Activated CD4-positive, alpha-beta T cell treated with anti-CD3 and anti-CD28 coated beads, Interleukin-2, amount 50 U/mL, for 1 hour (primary cell): ENCODE measurements at regions not wholly inside any gene's neighbourhood (a gene's known extent, or its start where the extent isn't known, plus 50 kb on each side); places are given as distances from the start of the nearest gene placed in this dataset.
"Not testable (repeated sequence)": the region's sequence is repeated elsewhere in the genome, so short reads cannot be mapped to it uniquely, and the experiment has no call there.

Source experiments
- DNase-seq: peaks from one replicate; pipeline ENCODE4 v3.0.0-alpha.2; 2020

DNA sequence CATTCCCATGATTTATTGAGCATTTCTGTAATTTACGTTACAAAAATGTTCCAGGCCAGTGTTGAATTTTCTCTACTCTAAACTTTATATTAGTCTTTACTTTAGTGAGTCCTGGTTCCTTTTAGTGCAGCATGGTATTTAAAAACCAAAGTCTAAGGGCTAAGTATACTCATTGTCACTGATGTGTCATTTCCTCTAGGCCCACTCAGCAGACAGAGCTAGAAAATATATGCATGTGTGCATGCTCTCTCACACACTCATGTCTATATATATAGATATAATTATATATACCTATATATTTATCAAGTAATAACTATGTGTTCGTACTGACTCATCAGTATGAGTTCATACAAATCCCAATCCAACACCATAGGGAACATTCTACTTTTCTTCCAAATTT lies 132.5 kb upstream of the SLC8A1 start:
- DNase-seq, result no peak

DNA sequence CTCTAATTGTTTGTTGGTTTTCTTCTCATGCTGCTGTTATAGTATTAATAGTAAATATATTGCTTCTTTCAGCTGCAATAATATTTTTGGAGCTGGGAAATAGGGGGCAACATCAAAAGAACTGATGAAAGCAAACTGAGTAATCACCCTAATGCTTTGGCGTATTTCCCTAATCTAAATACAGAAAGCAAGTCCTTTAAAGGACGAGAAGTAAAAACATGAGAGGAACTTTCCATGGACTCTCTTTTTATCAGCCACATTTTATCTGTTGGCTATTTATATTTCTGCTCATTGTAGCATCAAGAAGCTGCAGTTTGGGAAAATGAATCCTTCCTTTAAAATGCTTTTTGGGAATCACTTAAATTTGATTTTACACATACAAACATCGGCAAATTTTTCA lies 139.9 kb upstream of the SLC8A1 start:
- DNase-seq, result no peak

DNA sequence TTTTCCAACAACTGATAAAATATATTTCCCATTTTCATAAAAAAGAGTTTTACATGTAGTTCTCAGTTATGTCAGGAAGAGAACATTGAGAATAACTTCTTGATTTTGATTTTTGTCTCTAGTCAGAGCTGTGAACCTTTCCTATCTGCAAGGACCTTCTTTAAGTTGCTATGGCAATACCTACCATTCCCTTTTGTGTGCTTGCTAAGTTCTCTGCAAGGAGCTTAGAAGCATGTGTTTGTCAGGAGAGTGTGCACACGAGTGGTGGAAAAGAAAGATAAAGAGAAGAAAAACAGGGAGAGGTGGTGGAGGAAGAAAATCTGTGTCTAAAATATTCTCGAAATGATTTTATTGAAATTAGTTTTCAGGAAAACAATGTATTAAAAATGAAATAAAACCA lies 140.3 kb upstream of the SLC8A1 start:
- DNase-seq, result no peak

GRCh38 chr2:40606862-40607261 lies 155.0 kb upstream of the SLC8A1 start:
- DNase-seq, result no peak

DNA sequence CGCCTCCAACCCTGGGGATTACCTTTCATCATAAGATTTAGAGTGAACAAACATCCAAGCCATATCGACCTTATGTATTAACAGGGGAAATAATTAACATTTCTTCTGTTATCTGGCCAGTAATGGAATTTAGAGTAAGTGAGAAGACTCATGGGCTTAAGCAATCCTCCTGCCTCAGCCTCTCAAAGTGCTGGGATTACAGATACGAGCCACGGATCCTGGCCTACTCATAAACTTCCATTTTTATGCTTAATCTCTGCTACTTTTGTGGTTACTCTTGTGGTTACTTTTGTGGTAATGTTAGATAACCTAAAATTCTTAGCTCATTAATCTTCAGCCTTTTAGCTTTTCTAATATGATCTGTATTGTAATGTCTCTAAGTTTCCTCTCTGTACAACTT lies 159.3 kb upstream of the SLC8A1 start:
- DNase-seq, result no peak

- no peak for DNase-seq
Observed at GRCh38 chr2:40625849-40626248, 174.0 kb upstream of the SLC8A1 start.

DNA sequence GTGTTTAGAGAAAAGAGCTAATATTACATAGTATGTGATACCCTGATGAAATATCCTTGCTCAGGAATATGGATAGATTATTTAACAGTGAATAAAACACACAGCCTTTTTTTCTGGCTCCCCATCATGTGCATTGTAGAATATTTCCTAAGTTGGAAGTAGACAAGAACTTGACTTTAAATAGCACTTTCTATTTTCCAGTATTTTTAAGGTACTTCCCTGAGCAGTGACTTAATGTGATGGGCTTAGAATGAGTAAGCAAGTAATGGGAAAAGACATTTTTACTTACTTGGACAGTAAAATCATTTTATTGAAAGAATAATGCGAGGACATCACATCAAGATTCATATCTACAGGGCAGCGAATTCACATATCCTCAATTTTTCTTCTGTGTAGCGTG lies 176.7 kb upstream of the SLC8A1 start:
- no peak for DNase-seq

DNA sequence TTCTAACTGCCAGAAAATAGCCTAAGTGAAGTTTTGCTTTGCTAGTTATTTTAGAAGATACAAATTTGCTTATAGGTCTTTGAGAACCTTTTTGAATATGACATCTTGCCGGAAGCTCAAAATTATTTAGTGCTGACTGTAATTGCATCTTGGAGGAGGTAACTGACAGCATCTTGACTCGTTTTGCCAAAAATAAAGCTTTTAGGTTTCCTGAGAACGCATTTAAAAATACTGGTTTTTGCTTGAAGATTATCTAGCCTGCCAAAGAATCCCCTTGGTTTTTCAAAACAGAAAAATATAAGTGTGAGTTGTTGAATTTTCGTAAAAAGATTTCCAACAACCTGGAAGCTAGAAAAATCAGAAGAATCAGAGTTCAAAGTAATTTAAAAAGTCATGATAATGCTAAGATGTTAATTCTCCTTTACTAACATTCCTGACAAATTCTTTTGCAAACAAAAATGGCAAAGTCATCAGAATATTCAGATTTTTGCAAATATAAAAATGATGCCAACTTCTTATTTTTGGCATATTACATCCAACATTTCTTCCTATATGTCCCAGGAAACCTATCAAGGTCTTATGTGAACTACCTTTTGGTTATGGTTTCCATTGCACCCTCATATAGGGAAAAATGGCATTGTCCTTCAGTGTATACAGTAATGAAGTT lies 178.0 kb upstream of the SLC8A1 start:
- DNase-seq, result no peak

DNA sequence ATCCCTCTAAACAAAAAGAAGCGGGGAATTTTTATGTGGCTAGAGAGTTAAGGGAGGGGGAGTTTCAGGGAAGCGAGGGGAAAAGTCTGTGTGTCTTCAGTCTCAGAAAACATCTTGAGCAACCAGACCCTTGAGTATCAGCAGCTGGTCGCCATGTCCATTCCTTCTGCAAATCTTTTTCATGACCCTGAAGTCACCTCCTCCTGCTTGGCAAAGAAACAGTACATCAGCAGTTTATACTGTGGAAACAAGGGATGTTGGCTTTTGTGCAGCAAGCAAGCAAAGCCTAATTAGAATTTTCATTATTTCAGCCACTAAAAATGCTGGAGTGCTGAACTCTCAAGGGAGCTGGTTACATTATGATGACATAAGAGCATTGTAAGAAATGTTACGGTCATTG lies 187.4 kb upstream of the SLC8A1 start:
- DNase-seq, result no peak

DNA sequence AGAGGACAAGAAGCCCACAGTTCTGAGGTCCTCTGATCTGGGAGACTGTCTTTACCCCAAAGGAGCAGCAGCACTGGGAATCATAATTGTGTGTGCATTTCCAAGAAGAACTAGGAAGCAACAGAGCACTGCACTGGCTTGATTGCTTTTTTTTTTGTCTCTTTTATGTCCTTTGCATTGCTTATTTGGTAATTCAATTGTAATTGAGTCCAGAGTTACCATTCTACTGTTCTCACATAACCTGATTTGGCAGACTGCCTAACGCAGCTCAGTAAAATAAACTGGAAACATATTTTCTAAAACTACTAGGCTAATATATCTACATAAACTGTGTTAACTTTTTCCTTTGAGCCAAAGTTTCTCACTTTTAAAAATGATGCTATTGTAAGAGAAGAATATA lies 190.3 kb upstream of the SLC8A1 start:
- no peak for DNase-seq

DNA sequence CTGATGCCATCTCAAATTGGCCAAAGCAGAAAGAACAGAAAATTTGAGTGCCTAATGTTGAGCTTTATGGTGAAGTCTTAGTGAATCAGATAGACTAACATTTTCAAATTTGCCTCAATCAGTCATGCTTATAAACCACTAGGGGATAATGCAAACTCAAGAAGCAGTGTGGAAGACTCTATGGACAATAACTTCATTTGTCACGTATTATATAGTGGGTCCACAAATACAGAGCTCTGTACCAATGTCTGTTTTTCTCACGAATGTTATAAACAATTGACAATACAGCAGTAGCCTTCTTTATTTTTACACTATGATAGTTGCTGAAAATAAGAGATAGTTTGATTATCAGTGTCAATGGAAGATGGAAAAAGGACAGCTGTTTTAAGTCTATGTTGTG lies 190.8 kb upstream of the SLC8A1 start:
- no peak for DNase-seq

GRCh38 chr2:40646642-40647041 lies 194.8 kb upstream of the SLC8A1 start:
- DNase-seq, result no peak

- no peak for DNase-seq
Observed at GRCh38 chr2:40652155-40652554, 200.3 kb upstream of the SLC8A1 start.

DNA sequence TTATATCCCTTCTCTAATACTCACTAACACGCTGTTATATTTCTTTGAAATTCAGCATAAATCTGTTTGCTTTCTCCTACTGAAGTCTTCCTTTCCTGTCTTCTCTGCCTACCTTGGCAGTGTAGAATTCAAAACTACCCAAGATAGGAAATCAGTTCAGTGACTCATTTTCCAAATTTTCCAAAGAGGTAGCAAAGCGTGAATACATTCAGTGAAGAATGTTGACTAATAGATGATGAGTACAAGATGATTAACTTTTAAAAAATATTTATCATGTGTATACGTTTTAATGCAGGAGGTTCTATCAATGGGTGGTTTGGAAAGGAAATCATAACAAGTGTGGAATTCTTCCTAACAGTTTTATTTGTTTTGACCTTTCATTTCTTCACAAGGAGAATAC lies 201.9 kb upstream of the SLC8A1 start:
- DNase-seq, result no peak

DNA sequence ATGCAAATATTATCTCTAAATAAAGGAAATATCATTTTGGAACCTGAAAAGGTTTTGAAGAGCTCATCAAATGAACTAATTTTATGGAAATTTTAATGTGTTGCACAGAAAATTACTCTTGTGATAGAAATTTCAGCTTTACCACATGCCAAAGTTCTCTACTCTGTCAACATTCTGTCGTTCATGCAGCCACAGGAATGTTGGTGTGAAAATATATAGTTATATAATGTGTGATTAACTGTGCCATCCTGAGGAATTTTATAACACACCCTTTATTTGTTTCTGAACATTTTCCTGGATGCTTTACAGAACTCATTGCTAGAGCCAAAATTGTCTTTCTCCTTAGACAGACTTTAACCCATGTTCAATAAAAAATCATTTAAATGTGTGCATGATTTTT lies 202.5 kb upstream of the SLC8A1 start:
- no peak for DNase-seq

DNA sequence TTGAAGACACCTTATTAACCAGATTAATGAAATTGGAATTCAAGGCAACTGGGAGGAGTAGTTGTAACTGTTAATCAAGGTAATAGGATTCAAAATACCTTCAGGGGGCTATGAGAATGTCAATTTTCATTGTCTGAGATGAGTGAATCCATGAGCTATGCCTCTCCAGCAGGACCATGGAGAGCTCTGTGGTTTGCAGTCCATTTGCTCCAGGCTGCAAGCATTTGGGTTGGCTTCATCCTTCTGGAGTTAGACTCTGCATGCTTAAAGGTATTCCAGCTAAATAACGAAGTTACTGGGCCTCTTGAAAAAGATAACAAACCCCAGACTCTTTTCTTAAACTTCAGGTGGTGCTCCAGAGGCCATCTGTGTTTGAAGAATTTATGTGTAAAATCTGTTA lies 207.1 kb upstream of the SLC8A1 start:
- DNase-seq, result no peak

GRCh38 chr2:40665493-40666232 lies 213.8 kb upstream of the SLC8A1 start:
- no peak for DNase-seq

DNA sequence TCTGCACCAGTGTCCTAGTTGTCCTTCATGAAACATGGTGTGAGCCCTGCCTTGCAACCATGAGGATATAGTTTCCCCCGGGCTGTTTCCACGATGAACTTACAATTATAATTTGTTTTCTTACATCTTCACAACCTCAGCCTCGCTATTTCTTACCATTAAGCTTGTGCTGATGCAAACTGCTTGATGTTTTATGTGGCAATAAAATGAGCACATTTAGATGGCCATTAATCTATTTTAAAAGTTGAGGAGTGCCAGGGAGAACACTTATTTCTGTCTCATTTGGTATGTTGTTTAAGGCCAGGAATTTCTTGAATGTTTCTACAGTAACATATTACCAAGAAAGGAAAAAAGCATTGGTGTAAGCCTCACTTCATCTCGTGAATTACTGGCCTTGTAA lies 214.5 kb upstream of the SLC8A1 start:
- DNase-seq, result no peak

GRCh38 chr2:40668425-40668824 lies 216.5 kb upstream of the SLC8A1 start:
- DNase-seq, result no peak

DNA sequence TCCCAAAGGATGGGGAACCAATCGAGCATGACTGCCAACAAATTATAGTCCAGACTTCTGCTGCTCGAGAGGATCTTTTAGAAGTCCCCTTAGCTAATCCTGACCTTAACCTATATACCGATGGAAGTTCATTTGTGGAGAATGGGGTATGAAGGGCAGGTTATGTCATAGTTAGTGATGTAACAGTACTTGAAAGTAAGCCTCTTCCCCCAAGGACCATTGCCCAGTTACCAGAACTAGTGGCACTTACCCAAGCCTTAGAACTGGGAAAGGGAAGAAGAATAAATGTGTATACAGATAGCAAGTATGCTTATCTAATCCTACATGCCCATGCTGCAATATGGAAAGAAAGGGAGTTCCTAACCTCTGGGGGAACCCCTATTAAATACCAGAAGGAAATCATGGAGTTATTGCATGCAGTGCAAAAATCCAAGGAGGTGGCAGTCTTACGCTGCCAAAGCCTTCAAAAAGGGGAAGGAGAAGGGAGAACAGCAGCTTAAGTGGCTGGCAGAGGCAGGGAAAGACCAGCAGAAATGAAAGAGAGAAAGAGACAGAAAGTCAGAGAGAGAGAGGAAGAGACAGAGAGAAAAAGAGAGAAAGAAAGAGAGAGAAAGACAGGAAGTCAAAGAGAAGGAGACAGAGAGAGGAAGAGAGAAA lies 224.4 kb upstream of the SLC8A1 start:
- DNase-seq, result not testable (repeated sequence)

- no peak for DNase-seq
Observed at GRCh38 chr2:40680547-40680946, 228.7 kb upstream of the SLC8A1 start.

- no peak for DNase-seq
Observed at GRCh38 chr2:40690036-40690435, 238.1 kb upstream of the SLC8A1 start.

- no peak for DNase-seq
Observed at GRCh38 chr2:40690525-40690924, 238.6 kb upstream of the SLC8A1 start.

GRCh38 chr2:40700231-40700954 lies 248.5 kb upstream of the SLC8A1 start:
- DNase-seq, result no peak
